ENCODE measurements at regions not wholly inside any gene's neighbourhood (a gene's known extent, or its start where the extent isn't known, plus 50 kb on each side); places are given as distances from the start of the nearest gene placed in this dataset.
"Not testable (repeated sequence)": the region's sequence is repeated elsewhere in the genome, so short reads cannot be mapped to it uniquely, and the experiment has no call there.

- DNase-seq; H3K9ac ChIP-seq (ENCODE audit: insufficient read depth in 1 of 2, low read length in 2 of 2); H3K36me3 ChIP-seq (ENCODE audit: control insufficient read depth in 4 of 4, insufficient read depth in 4 of 4, low read length in 4 of 4); H3K9me3 ChIP-seq (ENCODE audit: control insufficient read depth in 4 of 4, insufficient read depth in 3 of 4, low read length in 3 of 4); H3K27me3 ChIP-seq (ENCODE audit: control insufficient read depth in 3 of 3, insufficient read depth in 3 of 3, low read length in 2 of 3); H3K4me3 ChIP-seq; ATAC-seq (ENCODE audit: insufficient read depth, low FRiP score); H3K27ac ChIP-seq (ENCODE audit: low read depth in 1 of 2, low read length in 1 of 2); H3K4me1 ChIP-seq (ENCODE audit: control insufficient read depth in 5 of 5, insufficient read depth in 5 of 5, low read length in 5 of 5): not testable (repeated sequence)
Measured at GRCh38 chr2:89177004-89177403, 485.5 kb downstream of the RPIA start.

GRCh38 chr2:89182221-89182620 is 490.7 kb downstream of the RPIA start:
- H3K27me3 ChIP-seq (ENCODE audit: control insufficient read depth in 3 of 3, insufficient read depth in 3 of 3, low read length in 2 of 3); H3K27ac ChIP-seq (ENCODE audit: low read depth in 1 of 2, low read length in 1 of 2); ATAC-seq (ENCODE audit: insufficient read depth, low FRiP score); H3K4me3 ChIP-seq; H3K4me1 ChIP-seq (ENCODE audit: control insufficient read depth in 5 of 5, insufficient read depth in 5 of 5, low read length in 5 of 5); H3K9ac ChIP-seq (ENCODE audit: insufficient read depth in 1 of 2, low read length in 2 of 2); H3K9me3 ChIP-seq (ENCODE audit: control insufficient read depth in 4 of 4, insufficient read depth in 3 of 4, low read length in 3 of 4); DNase-seq; H3K36me3 ChIP-seq (ENCODE audit: control insufficient read depth in 4 of 4, insufficient read depth in 4 of 4, low read length in 4 of 4): not testable (repeated sequence)
- 74 to 77% methylated on average over 4 of the region's 4 CpGs for WGBS, 2 donors

GRCh38 chr2:89184746-89185145 is 493.3 kb downstream of the RPIA start:
- H3K9me3 ChIP-seq (ENCODE audit: control insufficient read depth in 4 of 4, insufficient read depth in 3 of 4, low read length in 3 of 4); H3K27me3 ChIP-seq (ENCODE audit: control insufficient read depth in 3 of 3, insufficient read depth in 3 of 3, low read length in 2 of 3); DNase-seq; H3K4me1 ChIP-seq (ENCODE audit: control insufficient read depth in 5 of 5, insufficient read depth in 5 of 5, low read length in 5 of 5); H3K4me3 ChIP-seq; H3K9ac ChIP-seq (ENCODE audit: insufficient read depth in 1 of 2, low read length in 2 of 2); H3K36me3 ChIP-seq (ENCODE audit: control insufficient read depth in 4 of 4, insufficient read depth in 4 of 4, low read length in 4 of 4); ATAC-seq (ENCODE audit: insufficient read depth, low FRiP score); H3K27ac ChIP-seq (ENCODE audit: low read depth in 1 of 2, low read length in 1 of 2): not testable (repeated sequence)
- 11 to 15% methylated on average over 1 of the region's 1 CpG for WGBS, 2 donors

DNA sequence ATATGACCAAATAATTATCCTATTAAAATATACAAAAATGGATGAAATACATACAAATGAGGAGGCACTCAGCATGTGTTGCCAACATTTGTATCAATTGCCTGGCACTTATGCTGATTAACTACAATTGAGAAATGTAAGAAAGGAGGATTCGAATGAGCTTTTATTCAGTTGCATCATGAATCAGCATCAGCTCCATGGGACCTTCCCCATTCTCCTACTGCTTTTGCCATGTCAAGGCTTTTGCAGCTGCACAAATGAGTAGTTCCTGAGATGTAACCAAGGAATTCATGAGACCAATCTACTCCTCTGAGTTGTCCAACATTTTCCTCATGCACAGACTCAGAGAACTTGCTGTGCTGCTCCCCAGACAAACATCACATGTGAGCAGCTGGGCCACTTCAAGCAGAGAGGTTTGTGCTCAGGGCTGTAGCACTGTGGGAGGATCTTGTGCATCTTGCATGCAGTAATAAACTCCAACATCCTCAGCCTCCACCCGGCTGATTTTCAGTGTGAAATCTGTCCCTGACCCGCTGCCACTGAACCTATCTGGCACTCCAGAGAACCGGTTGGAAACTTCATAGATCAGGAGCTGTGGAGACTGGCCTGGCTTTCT is 504.3 kb downstream of the RPIA start:
- H3K4me1 ChIP-seq (ENCODE audit: control insufficient read depth in 5 of 5, insufficient read depth in 5 of 5, low read length in 5 of 5); H3K27me3 ChIP-seq (ENCODE audit: control insufficient read depth in 3 of 3, insufficient read depth in 3 of 3, low read length in 2 of 3); ATAC-seq (ENCODE audit: insufficient read depth, low FRiP score); DNase-seq; H3K9ac ChIP-seq (ENCODE audit: insufficient read depth in 1 of 2, low read length in 2 of 2); H3K36me3 ChIP-seq (ENCODE audit: control insufficient read depth in 4 of 4, insufficient read depth in 4 of 4, low read length in 4 of 4); H3K4me3 ChIP-seq; H3K9me3 ChIP-seq (ENCODE audit: control insufficient read depth in 4 of 4, insufficient read depth in 3 of 4, low read length in 3 of 4); H3K27ac ChIP-seq (ENCODE audit: low read depth in 1 of 2, low read length in 1 of 2): not testable (repeated sequence)
- 76 to 81% methylated on average over 3 of the region's 4 CpGs for WGBS, 2 donors

DNA sequence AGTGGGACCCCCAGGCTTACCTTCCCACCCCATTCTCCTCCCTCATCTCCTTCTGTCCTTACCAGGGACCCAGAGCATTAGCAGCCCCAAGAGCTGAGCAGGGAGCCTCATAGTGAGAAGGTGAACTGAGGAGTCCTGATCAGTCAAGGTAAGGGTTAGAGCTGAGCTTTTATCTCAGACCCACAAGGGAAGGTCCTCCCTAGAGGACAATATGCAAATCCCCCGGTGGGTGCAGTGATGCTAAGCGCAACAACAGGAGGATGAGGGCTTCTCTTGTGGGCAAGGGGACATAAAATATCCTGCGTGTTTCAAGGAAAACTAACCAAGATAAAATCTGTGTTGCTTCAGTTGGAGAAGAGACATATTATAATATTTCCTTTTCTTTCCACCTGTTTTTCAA is 505.2 kb downstream of the RPIA start:
- H3K36me3 ChIP-seq (ENCODE audit: control insufficient read depth in 4 of 4, insufficient read depth in 4 of 4, low read length in 4 of 4); H3K4me3 ChIP-seq; H3K27me3 ChIP-seq (ENCODE audit: control insufficient read depth in 3 of 3, insufficient read depth in 3 of 3, low read length in 2 of 3); H3K4me1 ChIP-seq (ENCODE audit: control insufficient read depth in 5 of 5, insufficient read depth in 5 of 5, low read length in 5 of 5); DNase-seq; H3K9ac ChIP-seq (ENCODE audit: insufficient read depth in 1 of 2, low read length in 2 of 2); H3K27ac ChIP-seq (ENCODE audit: low read depth in 1 of 2, low read length in 1 of 2); ATAC-seq (ENCODE audit: insufficient read depth, low FRiP score); H3K9me3 ChIP-seq (ENCODE audit: control insufficient read depth in 4 of 4, insufficient read depth in 3 of 4, low read length in 3 of 4): not testable (repeated sequence)
- WGBS, 2 donors: no CpG with 5 or more reads among the region's 3 CpGs

DNA sequence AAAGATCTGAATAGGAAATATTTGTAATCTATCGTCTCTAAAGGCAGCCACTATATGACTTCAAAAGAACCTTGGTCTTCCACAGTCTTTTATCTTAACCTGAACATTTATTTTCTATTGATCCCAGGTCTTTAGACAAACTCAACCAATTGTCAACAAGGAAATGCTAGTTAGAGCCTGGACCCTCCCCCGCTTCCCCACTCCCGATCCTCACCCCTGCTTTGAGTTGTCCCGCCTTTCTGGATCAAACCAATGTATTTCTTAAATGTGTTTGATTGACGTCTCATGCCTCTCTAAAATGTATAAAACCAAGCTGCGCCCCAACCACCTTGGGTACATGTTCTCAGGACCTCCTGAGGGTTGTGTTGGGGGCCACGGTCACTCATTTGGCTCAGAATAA is 506.6 kb downstream of the RPIA start:
- not testable (repeated sequence) for H3K27ac ChIP-seq (ENCODE audit: low read depth in 1 of 2, low read length in 1 of 2); H3K9me3 ChIP-seq (ENCODE audit: control insufficient read depth in 4 of 4, insufficient read depth in 3 of 4, low read length in 3 of 4); ATAC-seq (ENCODE audit: insufficient read depth, low FRiP score); H3K4me1 ChIP-seq (ENCODE audit: control insufficient read depth in 5 of 5, insufficient read depth in 5 of 5, low read length in 5 of 5); H3K4me3 ChIP-seq; H3K36me3 ChIP-seq (ENCODE audit: control insufficient read depth in 4 of 4, insufficient read depth in 4 of 4, low read length in 4 of 4); H3K27me3 ChIP-seq (ENCODE audit: control insufficient read depth in 3 of 3, insufficient read depth in 3 of 3, low read length in 2 of 3); H3K9ac ChIP-seq (ENCODE audit: insufficient read depth in 1 of 2, low read length in 2 of 2); DNase-seq
- WGBS, 2 donors: 85 to 86% methylated on average over 7 of the region's 7 CpGs

DNA sequence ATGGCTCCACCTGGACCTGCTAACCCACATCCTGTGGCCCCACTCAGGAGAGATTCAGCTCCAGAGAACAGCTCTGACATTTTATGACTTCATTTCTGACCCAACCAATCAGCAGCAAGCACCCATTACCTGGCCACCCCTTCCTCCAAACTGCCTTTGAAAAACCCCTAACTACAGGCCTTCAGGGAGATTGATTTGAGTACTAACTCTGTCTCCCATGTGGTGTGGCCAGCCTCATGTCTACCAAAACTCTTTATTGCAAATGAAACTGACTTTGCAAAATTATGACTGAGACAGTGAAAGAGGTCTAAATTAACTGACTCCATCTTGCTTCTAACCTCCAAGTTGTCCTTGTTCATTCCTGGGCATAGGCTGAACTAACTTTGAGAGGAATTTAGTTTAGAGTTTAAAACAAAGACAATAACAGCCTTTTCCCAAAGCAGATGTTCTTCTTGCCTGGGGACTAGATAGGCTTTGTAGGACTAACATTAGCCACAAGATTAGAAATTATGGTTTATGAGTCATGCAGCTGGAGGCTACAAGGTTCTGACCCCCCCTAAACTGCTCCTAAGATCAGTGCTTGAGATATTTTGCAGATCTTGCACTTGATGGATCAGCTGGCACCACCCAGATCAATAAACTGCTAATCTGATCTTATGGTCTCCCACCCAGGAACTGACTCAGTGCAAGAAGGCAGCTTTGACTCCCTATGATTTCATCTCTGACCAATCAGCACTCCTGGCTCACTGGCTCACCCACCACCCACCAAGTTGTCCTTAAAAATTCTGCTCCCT is 508.2 kb downstream of the RPIA start:
- H3K9me3 ChIP-seq (ENCODE audit: control insufficient read depth in 4 of 4, insufficient read depth in 3 of 4, low read length in 3 of 4); H3K27me3 ChIP-seq (ENCODE audit: control insufficient read depth in 3 of 3, insufficient read depth in 3 of 3, low read length in 2 of 3); H3K9ac ChIP-seq (ENCODE audit: insufficient read depth in 1 of 2, low read length in 2 of 2); DNase-seq; ATAC-seq (ENCODE audit: insufficient read depth, low FRiP score); H3K4me3 ChIP-seq; H3K36me3 ChIP-seq (ENCODE audit: control insufficient read depth in 4 of 4, insufficient read depth in 4 of 4, low read length in 4 of 4); H3K27ac ChIP-seq (ENCODE audit: low read depth in 1 of 2, low read length in 1 of 2); H3K4me1 ChIP-seq (ENCODE audit: control insufficient read depth in 5 of 5, insufficient read depth in 5 of 5, low read length in 5 of 5): not testable (repeated sequence)

- not testable (repeated sequence) for H3K9ac ChIP-seq (ENCODE audit: insufficient read depth in 1 of 2, low read length in 2 of 2); ATAC-seq (ENCODE audit: insufficient read depth, low FRiP score)
- 69 to 79% methylated on average over 4 of the region's 4 CpGs for WGBS, 2 donors
Measured at GRCh38 chr2:89200247-89200527, 508.7 kb downstream of the RPIA start.

More at GRCh38 chr2:89200247-89200527, 508.7 kb downstream of the RPIA start:
- H3K27ac ChIP-seq (ENCODE audit: low read depth in 1 of 2, low read length in 1 of 2); DNase-seq; H3K4me1 ChIP-seq (ENCODE audit: control insufficient read depth in 5 of 5, insufficient read depth in 5 of 5, low read length in 5 of 5); H3K27me3 ChIP-seq (ENCODE audit: control insufficient read depth in 3 of 3, insufficient read depth in 3 of 3, low read length in 2 of 3); H3K4me3 ChIP-seq; H3K36me3 ChIP-seq (ENCODE audit: control insufficient read depth in 4 of 4, insufficient read depth in 4 of 4, low read length in 4 of 4); H3K9me3 ChIP-seq (ENCODE audit: control insufficient read depth in 4 of 4, insufficient read depth in 3 of 4, low read length in 3 of 4): not testable (repeated sequence)

Data from lung (tissue), 9 donors.